PC-3 (cell line): ENCODE measurements at regions not wholly inside any gene's neighbourhood (a gene's known extent, or its start where the extent isn't known, plus 50 kb on each side); places are given as distances from the start of the nearest gene placed in this dataset.
"Not testable (repeated sequence)": the region's sequence is repeated elsewhere in the genome, so short reads cannot be mapped to it uniquely, and the experiment has no call there.

Experiments
- ATAC-seq: fragments of 200-7000 bp; cut with Tn5 transposase; 2 replicates; pipeline ENCODE4 v1.9.1; 2020; ENCODE audit warnings: mild to moderate bottlenecking, moderate library complexity
- BruUV-seq: library from RNA; stranded (reverse); fragments of 400-500 nt; replicated peaks from 2 replicates; lab custom pipeline; 2021; lab: Mats Ljungman, UMichigan
- CTCF ChIA-PET: fragments of 300-600 bp; sonication (Branson Sonifier 250); formaldehyde crosslinking; loops from one replicate; lab custom pipeline; 2022; ENCODE audit warnings: antibody characterized with exemption; lab: Charles Lee
- POLR2A ChIA-PET: fragments of 300-600 bp; sonication (Branson Sonifier 250); formaldehyde crosslinking; loops from one replicate; lab custom pipeline; 2022; ENCODE audit warnings: antibody characterized with exemption; ENCODE audit not compliant: unreplicated experiment; lab: Charles Lee
- DNase-seq: peaks from one replicate; pipeline ENCODE4 v3.0.0-alpha.2; 2015
- H2AFZ ChIP-seq: fragments of 300-600 bp; sonication (generic); 2 replicates; pipeline ENCODE4 v1.6.0; 2016; ENCODE audit warnings: antibody characterized with exemption, low read length
- H3F3A ChIP-seq: fragments of 300-600 bp; sonication (generic); one replicate; pipeline ENCODE4 v1.6.0; 2017; ENCODE audit warnings: antibody characterized with exemption, low read length, control low read depth, mild to moderate bottlenecking; ENCODE audit not compliant: unreplicated experiment
- H3K27ac ChIP-seq: fragments of 300-600 bp; sonication (generic); 2 replicates; pipeline ENCODE4 v1.5.1; 2016; ENCODE audit warnings: mild to moderate bottlenecking, low read length
- H3K27me3 ChIP-seq: fragments of 300-600 bp; sonication (generic); 2 replicates; pipeline ENCODE4 v1.6.1; 2016; ENCODE audit warnings: low read length, mixed read lengths
- H3K36me3 ChIP-seq: fragments of 300-600 bp; sonication (generic); 2 replicates; pipeline ENCODE4 v1.6.1; 2016; ENCODE audit warnings: low read depth, mixed run types, low read length, mixed read lengths
- H3K4me1 ChIP-seq: fragments of 300-600 bp; sonication (generic); 2 replicates; pipeline ENCODE4 v1.5.1; 2016; ENCODE audit warnings: low read length; ENCODE audit not compliant: insufficient read depth
- H3K4me2 ChIP-seq: fragments of 300-600 bp; sonication (generic); 2 replicates; pipeline ENCODE4 v1.6.0; 2016; ENCODE audit warnings: low read length
- H3K4me3 ChIP-seq: fragments of 300-600 bp; sonication (generic); 2 replicates; pipeline ENCODE4 v1.5.1; 2016; ENCODE audit warnings: mild to moderate bottlenecking, low read length, mixed read lengths
- H3K79me2 ChIP-seq: fragments of 300-600 bp; sonication (generic); 2 replicates; pipeline ENCODE4 v1.6.1; 2017; ENCODE audit warnings: low read length, mixed read lengths
- H3K9ac ChIP-seq: fragments of 300-600 bp; sonication (generic); 2 replicates; pipeline ENCODE4 v1.6.0; 2016; ENCODE audit warnings: mild to moderate bottlenecking, low read length
- H3K9me2 ChIP-seq: fragments of 300-600 bp; sonication (generic); replicated peaks from 2 replicates; pipeline ENCODE4 v1.6.1; 2016; ENCODE audit warnings: mixed run types, low read length, mixed read lengths
- H3K9me3 ChIP-seq: fragments of 300-600 bp; sonication (generic); 2 replicates; pipeline ENCODE4 v1.6.1; 2016; ENCODE audit warnings: low read length, mixed read lengths
- H4K20me1 ChIP-seq: fragments of 300-600 bp; sonication (generic); 2 replicates; pipeline ENCODE4 v1.6.1; 2016; ENCODE audit warnings: low read length, mixed read lengths
- EZH2 ChIP-seq: fragments of 300-600 bp; sonication (generic); IDR thresholded peaks from one replicate; pipeline ENCODE4 v1.6.1; 2017; ENCODE audit warnings: antibody characterized with exemption, mild to moderate bottlenecking, low read length; ENCODE audit not compliant: unreplicated experiment
- EZH2phosphoT487 ChIP-seq: fragments of 300-600 bp; sonication (generic); IDR thresholded peaks from 2 replicates; pipeline ENCODE4 v1.6.1; 2018; ENCODE audit warnings: mild to moderate bottlenecking, antibody characterized with exemption, low read length, borderline replicate concordance
- intact Hi-C: fragments of 100-400 bp; cut with micrococcal nuclease; formaldehyde crosslinking; loops from 2 replicates; pipeline ENCODE4 v1.9.0; 2023
- TF ChIP-seq, protein P1 (sequence below): fragments of 300-600 bp; sonication (generic); conservative IDR thresholded peaks from 2 replicates; pipeline ENCODE4 v1.5.1; 2017; ENCODE audit warnings: antibody characterized with exemption, low read depth, mild to moderate bottlenecking, low read length

DNA sequence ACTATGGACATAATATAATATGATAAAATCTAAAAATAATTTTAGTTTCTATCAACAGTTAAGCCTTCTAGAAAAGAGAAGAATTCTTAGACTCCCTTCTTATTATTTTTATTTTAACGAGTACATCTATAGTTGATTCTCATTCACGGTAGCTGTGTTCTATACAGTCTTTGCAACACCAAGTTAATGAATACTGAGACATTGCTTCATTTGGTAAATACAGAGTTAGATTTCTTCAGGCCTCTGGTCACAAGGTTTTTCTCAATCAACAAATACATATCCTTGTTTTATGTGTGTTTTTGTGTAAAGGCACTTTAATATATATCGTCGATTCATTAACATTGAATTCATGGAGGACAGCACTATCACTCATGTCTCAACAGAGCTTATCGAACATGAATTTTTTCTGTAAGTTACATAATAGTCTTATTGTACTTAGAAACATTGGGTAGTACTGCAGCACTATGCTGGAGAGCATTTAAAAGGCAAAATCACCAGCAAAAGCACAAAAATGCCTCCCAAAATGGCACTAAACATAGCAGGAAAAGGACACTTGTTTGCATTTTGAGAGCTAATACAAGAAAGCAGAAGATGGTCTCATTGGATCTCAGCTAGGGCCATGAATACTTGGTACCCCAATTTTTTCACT lies 239.0 kb downstream of the FGF10 start:
- DNase-seq (no peak), ATAC-seq (no peak)
- H3K9me2 ChIP-seq = no peaks in the 10 kb centered on the region
- H3K9ac ChIP-seq = no peak overlapping the region
- no peaks in the 10 kb centered on the region for H3K4me1 ChIP-seq
- H3K9me3 ChIP-seq = peaks cover 13% of the 10 kb centered on the region
- H3F3A ChIP-seq = no peaks in the 10 kb centered on the region
- H3K27me3 ChIP-seq = no peaks in the 10 kb centered on the region
- H2AFZ ChIP-seq = no peak overlapping the region
- no TSS peak for BruUV-seq
- no peak for TF ChIP-seq EZH2phosphoT487
- TF ChIP-seq EZH2 = no peak
- TF ChIP-seq, protein P1, sequence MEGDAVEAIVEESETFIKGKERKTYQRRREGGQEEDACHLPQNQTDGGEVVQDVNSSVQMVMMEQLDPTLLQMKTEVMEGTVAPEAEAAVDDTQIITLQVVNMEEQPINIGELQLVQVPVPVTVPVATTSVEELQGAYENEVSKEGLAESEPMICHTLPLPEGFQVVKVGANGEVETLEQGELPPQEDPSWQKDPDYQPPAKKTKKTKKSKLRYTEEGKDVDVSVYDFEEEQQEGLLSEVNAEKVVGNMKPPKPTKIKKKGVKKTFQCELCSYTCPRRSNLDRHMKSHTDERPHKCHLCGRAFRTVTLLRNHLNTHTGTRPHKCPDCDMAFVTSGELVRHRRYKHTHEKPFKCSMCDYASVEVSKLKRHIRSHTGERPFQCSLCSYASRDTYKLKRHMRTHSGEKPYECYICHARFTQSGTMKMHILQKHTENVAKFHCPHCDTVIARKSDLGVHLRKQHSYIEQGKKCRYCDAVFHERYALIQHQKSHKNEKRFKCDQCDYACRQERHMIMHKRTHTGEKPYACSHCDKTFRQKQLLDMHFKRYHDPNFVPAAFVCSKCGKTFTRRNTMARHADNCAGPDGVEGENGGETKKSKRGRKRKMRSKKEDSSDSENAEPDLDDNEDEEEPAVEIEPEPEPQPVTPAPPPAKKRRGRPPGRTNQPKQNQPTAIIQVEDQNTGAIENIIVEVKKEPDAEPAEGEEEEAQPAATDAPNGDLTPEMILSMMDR = no peak
- ChIA-PET CTCF (no interaction called here), POLR2A (no interaction called here)
- no peaks in the 10 kb centered on the region for H3K79me2 ChIP-seq
- intact Hi-C loops = no loop called here
- no peak overlapping the region for H3K4me3 ChIP-seq
- no peak overlapping the region for H3K27ac ChIP-seq
- H3K36me3 ChIP-seq = no peaks in the 10 kb centered on the region
- H4K20me1 ChIP-seq = no peaks in the 10 kb centered on the region
- H3K4me2 ChIP-seq = no peak overlapping the region

DNA sequence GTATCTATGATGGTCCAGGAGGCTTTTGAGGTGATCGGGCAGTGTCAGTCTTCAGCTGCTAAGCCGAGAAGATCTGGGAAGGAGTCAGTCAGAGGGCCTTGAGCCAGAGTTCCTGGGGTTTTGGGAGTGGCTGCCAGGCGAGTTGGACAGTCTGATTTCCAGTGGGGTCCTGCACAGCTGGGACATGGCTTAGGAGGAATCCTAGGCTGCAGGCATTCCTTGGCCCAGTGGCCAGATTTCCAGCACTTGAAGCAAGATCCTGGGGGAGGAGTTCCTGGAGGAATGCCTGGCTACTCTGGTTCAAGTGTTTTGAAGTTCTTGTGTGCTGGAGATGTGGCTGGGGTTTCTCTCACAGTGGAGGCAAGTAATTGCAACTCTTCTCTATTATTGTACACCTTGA lies 271.3 kb downstream of the FGF10 start:
- DNase-seq, CTCF ChIA-PET, H2AFZ ChIP-seq, H3K79me2 ChIP-seq, H3K27me3 ChIP-seq, H3K27ac ChIP-seq, ATAC-seq, H3K4me1 ChIP-seq, H3F3A ChIP-seq, intact Hi-C loops, H3K9me3 ChIP-seq, H3K9me2 ChIP-seq, H3K36me3 ChIP-seq, POLR2A ChIA-PET, H3K9ac ChIP-seq, H3K4me3 ChIP-seq, H3K4me2 ChIP-seq, H4K20me1 ChIP-seq, BruUV-seq: not testable (repeated sequence)

DNA sequence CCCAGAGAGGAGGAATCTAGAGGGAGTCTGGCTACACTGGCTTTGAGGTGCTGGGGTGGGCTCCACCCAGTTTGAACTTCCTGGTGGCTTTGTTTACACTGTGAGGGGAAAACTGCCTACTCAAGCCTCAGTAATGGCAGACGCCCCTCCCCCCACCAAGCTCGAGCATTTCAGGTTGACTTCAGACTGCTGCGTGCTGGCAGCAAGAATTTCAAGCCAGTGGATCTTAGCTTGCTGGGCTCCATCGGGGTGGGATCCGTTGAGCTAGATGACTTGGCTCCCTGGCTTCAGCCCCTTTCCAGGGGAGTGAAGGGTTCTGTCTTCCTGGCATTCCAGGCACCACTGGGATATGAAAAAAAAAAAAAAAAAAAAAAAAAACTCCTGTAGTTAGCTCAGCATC lies 281.0 kb downstream of the FGF10 start:
- ATAC-seq, POLR2A ChIA-PET, H3F3A ChIP-seq, intact Hi-C loops, CTCF ChIA-PET, H3K4me3 ChIP-seq, H3K79me2 ChIP-seq, H3K9me3 ChIP-seq, H4K20me1 ChIP-seq, DNase-seq, H3K27ac ChIP-seq, BruUV-seq, H2AFZ ChIP-seq, H3K4me2 ChIP-seq, H3K36me3 ChIP-seq, H3K9me2 ChIP-seq, H3K4me1 ChIP-seq, H3K9ac ChIP-seq, H3K27me3 ChIP-seq: not testable (repeated sequence)

DNA sequence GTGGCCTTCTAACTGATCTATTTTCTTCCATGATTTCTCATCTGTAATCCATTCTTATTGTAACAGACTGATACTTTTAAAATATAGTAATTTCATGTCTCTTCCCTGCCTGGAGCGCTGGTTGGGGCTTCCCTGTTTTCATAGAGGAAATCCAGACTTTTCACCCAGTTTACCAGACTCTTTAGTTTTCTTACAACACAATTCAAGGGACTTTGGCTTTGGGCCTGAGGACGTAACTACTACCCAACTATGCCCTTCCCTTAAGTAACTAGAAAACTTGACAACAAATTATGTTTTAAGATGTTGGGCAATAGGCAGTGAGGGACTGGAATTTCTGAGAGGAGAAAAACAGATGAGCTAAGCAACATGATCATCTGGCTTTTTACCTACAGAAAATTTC lies 289.6 kb downstream of the FGF10 start:
- H3F3A ChIP-seq = no peaks in the 10 kb centered on the region
- H3K27ac ChIP-seq = no peak overlapping the region
- H4K20me1 ChIP-seq = no peaks in the 10 kb centered on the region
- no peak for TF ChIP-seq EZH2
- TF ChIP-seq EZH2phosphoT487 = no peak
- TF ChIP-seq, protein P1 = no peak
- no peaks in the 10 kb centered on the region for H3K9me3 ChIP-seq
- intact Hi-C loops = no loop called here
- H3K9ac ChIP-seq = no peak overlapping the region
- H3K9me2 ChIP-seq = no peaks in the 10 kb centered on the region
- CTCF ChIA-PET = no interaction called here
- no peaks in the 10 kb centered on the region for H3K4me1 ChIP-seq
- H3K36me3 ChIP-seq = no peaks in the 10 kb centered on the region
- no TSS peak for BruUV-seq
- ATAC-seq (no peak), DNase-seq (no peak)
- no peak overlapping the region for H2AFZ ChIP-seq
- no peak overlapping the region for H3K4me3 ChIP-seq
- H3K79me2 ChIP-seq = no peaks in the 10 kb centered on the region
- POLR2A ChIA-PET = no interaction called here
- H3K4me2 ChIP-seq = no peak overlapping the region
- H3K27me3 ChIP-seq = no peaks in the 10 kb centered on the region
